Glutamatergic neuron (in vitro differentiated cells): ENCODE measurements at regions not wholly inside any gene's neighbourhood (a gene's known extent, or its start where the extent isn't known, plus 50 kb on each side); places are given as distances from the start of the nearest gene placed in this dataset.

ENCODE experiments used
- DNase-seq: peaks from one replicate; pipeline ENCODE4 v3.0.0; 2022
- H3K27ac Mint-ChIP-seq: one replicate; pipeline ENCODE4 v1.8.0; 2020; ENCODE audit warnings: mild to moderate bottlenecking, mixed read lengths, inconsistent platforms; ENCODE audit not compliant: unreplicated experiment
- H3K27me3 Mint-ChIP-seq: one replicate; pipeline ENCODE4 v1.8.0; 2020; ENCODE audit warnings: mild to moderate bottlenecking, moderate library complexity, mixed read lengths, inconsistent platforms; ENCODE audit not compliant: unreplicated experiment
- H3K36me3 Mint-ChIP-seq: one replicate; pipeline ENCODE4 v1.8.0; 2020; ENCODE audit warnings: mild to moderate bottlenecking, mixed read lengths, inconsistent platforms; ENCODE audit not compliant: unreplicated experiment
- H3K4me1 Mint-ChIP-seq: one replicate; pipeline ENCODE4 v1.8.0; 2020; ENCODE audit warnings: mild to moderate bottlenecking, low read depth, mixed read lengths, inconsistent platforms; ENCODE audit not compliant: unreplicated experiment
- H3K4me3 Mint-ChIP-seq: one replicate; pipeline ENCODE4 v1.8.0; 2020; ENCODE audit warnings: mild to moderate bottlenecking, mixed read lengths, inconsistent platforms; ENCODE audit not compliant: unreplicated experiment
- H3K9me3 Mint-ChIP-seq: one replicate; pipeline ENCODE4 v1.8.0; 2020; ENCODE audit warnings: mild to moderate bottlenecking, moderate library complexity, mixed read lengths, inconsistent platforms; ENCODE audit not compliant: unreplicated experiment
- CTCF ChIP-seq: fragments of 200-600 bp; sonication (generic); IDR thresholded peaks from one replicate; pipeline ENCODE4 v1.5.0; 2021; ENCODE audit not compliant: partially characterized antibody, unreplicated experiment

- no peak overlapping the region for H3K27ac Mint-ChIP-seq
- no peaks in the 10 kb centered on the region for H3K4me1 Mint-ChIP-seq
- H3K27me3 Mint-ChIP-seq = peaks cover 3% of the 10 kb centered on the region
- H3K9me3 Mint-ChIP-seq = no peaks in the 10 kb centered on the region
- DNase-seq = no peak
- TF ChIP-seq CTCF = no peak
- H3K4me3 Mint-ChIP-seq = no peak overlapping the region
- no peaks in the 10 kb centered on the region for H3K36me3 Mint-ChIP-seq
Measured at GRCh38 chr5:160926428-160926827, 74.4 kb upstream of the ATP10B start.

- H3K4me1 Mint-ChIP-seq = no peaks in the 10 kb centered on the region
Measured at GRCh38 chr5:160925281-160925680, 73.3 kb upstream of the ATP10B start.

GRCh38 chr5:160923936-160924710 is 72.1 kb upstream of the ATP10B start:
- Mint-ChIP-seq H3K4me3 (no peak overlapping the region), H3K4me1 (no peaks in the 10 kb centered on the region)
- no peak for DNase-seq

More at GRCh38 chr5:160925281-160925680, 73.3 kb upstream of the ATP10B start:
- H3K4me3 Mint-ChIP-seq = no peak overlapping the region
- no peak overlapping the region for H3K27ac Mint-ChIP-seq
- no peak for TF ChIP-seq CTCF
- peaks cover 3% of the 10 kb centered on the region for H3K27me3 Mint-ChIP-seq
- H3K36me3 Mint-ChIP-seq = no peaks in the 10 kb centered on the region
- H3K9me3 Mint-ChIP-seq = no peaks in the 10 kb centered on the region
- DNase-seq = no peak

GRCh38 chr5:160923411-160923810 is 71.4 kb upstream of the ATP10B start:
- Mint-ChIP-seq H3K36me3 (no peaks in the 10 kb centered on the region), H3K9me3 (no peaks in the 10 kb centered on the region), H3K27me3 (peaks cover 3% of the 10 kb centered on the region), H3K4me1 (no peaks in the 10 kb centered on the region), H3K27ac (no peak overlapping the region), H3K4me3 (no peak overlapping the region)
- no peak for DNase-seq
- no peak for TF ChIP-seq CTCF

More at GRCh38 chr5:160923936-160924710, 72.1 kb upstream of the ATP10B start:
- peaks cover 3% of the 10 kb centered on the region for H3K27me3 Mint-ChIP-seq
- H3K36me3 Mint-ChIP-seq = no peaks in the 10 kb centered on the region
- no peaks in the 10 kb centered on the region for H3K9me3 Mint-ChIP-seq
- TF ChIP-seq CTCF = no peak
- no peak overlapping the region for H3K27ac Mint-ChIP-seq

GRCh38 chr5:160922311-160922710 is 70.3 kb upstream of the ATP10B start:
- no peak for TF ChIP-seq CTCF
- Mint-ChIP-seq H3K36me3 (no peaks in the 10 kb centered on the region), H3K27me3 (peaks cover 3% of the 10 kb centered on the region), H3K4me1 (no peaks in the 10 kb centered on the region), H3K9me3 (no peaks in the 10 kb centered on the region), H3K27ac (no peak overlapping the region), H3K4me3 (no peak overlapping the region)
- DNase-seq = no peak
